ENCODE measurements at regions not wholly inside any gene's neighbourhood (a gene's known extent, or its start where the extent isn't known, plus 50 kb on each side); places are given as distances from the start of the nearest gene placed in this dataset.
A peak's percentile ranks its signal among the peaks of the same experiment; 100 is the strongest.
"Not testable (repeated sequence)": the region's sequence is repeated elsewhere in the genome, so short reads cannot be mapped to it uniquely, and the experiment has no call there.

DNA sequence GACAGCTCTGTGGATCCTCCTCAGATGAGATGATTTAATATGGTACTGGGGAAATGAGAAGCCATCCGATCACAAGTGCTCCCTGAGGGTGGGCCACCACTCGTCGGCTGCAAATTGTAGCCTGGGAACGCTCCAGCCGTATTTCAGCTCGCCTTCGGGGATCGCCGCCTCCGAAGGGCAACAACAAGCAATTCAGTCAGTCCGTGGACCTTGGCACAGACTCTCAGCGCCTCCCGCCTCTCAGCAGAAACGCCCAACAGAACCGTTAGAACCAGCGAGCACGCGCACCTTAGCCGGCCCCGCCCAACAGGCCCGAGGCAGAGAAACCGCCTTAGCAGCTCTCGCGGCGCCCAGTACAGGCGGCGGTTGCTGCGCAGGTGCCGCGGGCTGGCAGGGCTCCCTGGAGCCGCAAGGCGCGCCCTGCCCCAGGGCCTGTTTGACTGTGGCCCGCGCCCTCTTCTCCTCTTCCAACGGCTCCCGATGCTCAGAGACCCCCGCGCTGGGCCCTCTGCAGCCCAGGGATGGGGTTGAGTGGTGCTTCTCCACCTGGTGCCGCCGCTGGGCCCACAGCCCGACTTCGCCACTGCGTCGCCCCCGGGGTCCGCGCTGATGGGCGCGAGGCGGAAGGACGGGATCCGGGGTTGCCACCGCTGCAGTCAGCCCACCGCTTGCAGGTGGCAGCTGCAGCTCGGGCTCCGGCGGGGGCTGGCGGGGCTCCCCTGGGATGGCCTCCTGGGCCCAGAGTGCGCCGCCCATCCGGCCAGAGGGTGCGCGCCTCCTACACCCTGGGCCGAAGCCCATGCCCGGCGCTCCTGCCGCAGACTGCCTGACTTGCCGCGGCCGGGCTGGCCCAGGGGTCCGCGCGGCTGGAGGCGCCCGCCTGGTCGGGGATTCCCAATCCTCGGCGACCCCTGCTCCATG, 77.9 kb upstream of the PABPC3 start:
- intact Hi-C loops (cut with DNase I); H3K9me3 ChIP-seq (replicated peaks in 1 of 3); H3K4me3 ChIP-seq; H3K27me3 ChIP-seq; H3K36me3 ChIP-seq (replicated peaks in 1 of 2); H3K4me1 ChIP-seq (replicated peaks in 1 of 2); H3K27ac ChIP-seq: not testable (repeated sequence)
- DNase-seq, result peak in 4 of 7 donors; percentile 20 to 47 (median 23)
- WGBS, 4 donors, result 1 to 2% (median 2%) methylated on average over 24 to 79 of the region's 79 CpGs; no CpG with 5 or more reads in 1 of the 4 donors

DNA sequence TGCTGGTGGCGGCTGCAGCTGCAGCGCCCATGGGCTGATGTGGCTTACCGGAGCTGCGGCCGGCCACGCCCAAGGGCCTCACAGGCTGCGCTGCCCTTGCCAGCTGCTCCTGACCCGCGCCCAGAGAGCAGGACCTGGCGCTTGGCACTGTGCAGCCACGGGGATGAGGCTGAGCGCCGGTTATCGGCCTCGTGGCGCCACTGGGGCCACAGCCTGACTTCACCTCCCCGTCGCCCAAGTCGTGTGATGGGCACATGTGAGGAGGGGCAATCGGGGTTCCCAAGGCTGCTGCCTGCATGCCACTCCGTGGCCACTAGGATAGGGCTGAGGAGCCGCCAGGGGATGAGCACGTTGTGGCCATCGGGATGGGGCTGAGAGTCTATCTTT, 77.2 kb upstream of the PABPC3 start:
- Histone ChIP-seq H3K4me3 (no peak overlapping the region), H3K27ac (no peak overlapping the region), H3K4me1 (replicated peaks in 1 of 2) (no peaks in the 10 kb centered on the region), H3K36me3 (replicated peaks in 1 of 2) (no peaks in the 10 kb centered on the region), H3K9me3 (replicated peaks in 1 of 3) (no peaks in the 10 kb centered on the region), H3K27me3 (peaks cover 9% of the 10 kb centered on the region)
- intact Hi-C loops (cut with DNase I), result no loop called here
- no peak for DNase-seq
- 3 to 20% (median 4%) methylated on average over 2 to 24 of the region's 24 CpGs; no CpG with 5 or more reads in 1 of the 4 donors for WGBS, 4 donors
- TF ChIP-seq POLR2A (IDR thresholded peaks at IDR 0.05), result no peak
- TF ChIP-seq, protein P1, sequence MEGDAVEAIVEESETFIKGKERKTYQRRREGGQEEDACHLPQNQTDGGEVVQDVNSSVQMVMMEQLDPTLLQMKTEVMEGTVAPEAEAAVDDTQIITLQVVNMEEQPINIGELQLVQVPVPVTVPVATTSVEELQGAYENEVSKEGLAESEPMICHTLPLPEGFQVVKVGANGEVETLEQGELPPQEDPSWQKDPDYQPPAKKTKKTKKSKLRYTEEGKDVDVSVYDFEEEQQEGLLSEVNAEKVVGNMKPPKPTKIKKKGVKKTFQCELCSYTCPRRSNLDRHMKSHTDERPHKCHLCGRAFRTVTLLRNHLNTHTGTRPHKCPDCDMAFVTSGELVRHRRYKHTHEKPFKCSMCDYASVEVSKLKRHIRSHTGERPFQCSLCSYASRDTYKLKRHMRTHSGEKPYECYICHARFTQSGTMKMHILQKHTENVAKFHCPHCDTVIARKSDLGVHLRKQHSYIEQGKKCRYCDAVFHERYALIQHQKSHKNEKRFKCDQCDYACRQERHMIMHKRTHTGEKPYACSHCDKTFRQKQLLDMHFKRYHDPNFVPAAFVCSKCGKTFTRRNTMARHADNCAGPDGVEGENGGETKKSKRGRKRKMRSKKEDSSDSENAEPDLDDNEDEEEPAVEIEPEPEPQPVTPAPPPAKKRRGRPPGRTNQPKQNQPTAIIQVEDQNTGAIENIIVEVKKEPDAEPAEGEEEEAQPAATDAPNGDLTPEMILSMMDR (IDR thresholded peaks at IDR 0.05), result no peak

DNA sequence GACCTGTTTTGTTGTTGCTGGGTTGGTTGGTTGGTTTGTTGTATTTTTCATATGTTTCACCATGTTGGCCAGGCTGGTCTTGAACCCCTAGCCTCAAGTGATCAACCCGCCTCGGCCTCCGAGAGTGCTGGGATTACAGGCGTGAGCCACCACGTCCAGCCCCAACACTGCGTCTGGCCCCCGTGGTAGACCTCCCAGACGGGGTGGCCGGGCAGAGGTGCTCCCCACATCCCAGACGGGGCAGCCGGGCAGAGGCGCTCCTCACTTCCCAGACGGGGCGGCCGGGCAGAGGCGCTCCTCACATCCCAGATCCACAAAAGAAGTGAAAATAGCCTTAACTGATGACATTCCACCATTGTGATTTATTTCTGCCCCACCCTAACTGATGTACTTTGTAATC, 76.2 kb upstream of the PABPC3 start:
- intact Hi-C loops (cut with DNase I); H3K27me3 ChIP-seq; DNase-seq; H3K9me3 ChIP-seq (replicated peaks in 1 of 3); H3K27ac ChIP-seq; H3K4me1 ChIP-seq (replicated peaks in 1 of 2); H3K4me3 ChIP-seq; H3K36me3 ChIP-seq (replicated peaks in 1 of 2): not testable (repeated sequence)
- 91 to 100% (median 93%) methylated on average over 7 to 16 of the region's 16 CpGs for WGBS, 4 donors

DNA sequence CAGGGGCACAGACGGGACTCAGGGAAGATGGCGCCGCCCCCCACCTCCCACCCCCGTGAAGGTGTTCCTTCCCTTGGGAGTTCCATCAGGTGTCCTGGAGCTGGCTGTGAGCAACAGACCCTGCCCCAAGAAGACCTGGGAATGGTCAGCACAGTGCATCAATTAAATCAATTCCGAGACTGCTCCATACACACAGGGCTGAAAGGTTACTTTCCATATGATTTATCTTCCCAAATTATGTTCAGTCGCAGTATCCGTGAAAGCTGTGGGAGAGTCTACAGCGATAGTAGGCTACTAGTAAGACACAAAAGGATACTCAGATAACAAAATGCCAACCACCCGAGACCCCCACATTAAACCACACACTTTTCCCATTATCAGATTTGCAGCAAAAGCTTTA, 71.8 kb upstream of the PABPC3 start:
- no peak for TF ChIP-seq POLR2A (IDR thresholded peaks at IDR 0.05)
- TF ChIP-seq, protein P1 (IDR thresholded peaks at IDR 0.05), result no peak
- intact Hi-C loops (cut with DNase I), result no loop called here

GRCh38 chr13:25032160-25032559, 63.8 kb upstream of the PABPC3 start:
- no peak overlapping the region for H3K27ac ChIP-seq
- no peaks in the 10 kb centered on the region for H3K4me1 ChIP-seq (replicated peaks in 1 of 2)
- H3K9me3 ChIP-seq (replicated peaks in 1 of 3), result no peaks in the 10 kb centered on the region
- 73 to 83% (median 79%) methylated on average over 9 of the region's 9 CpGs for WGBS, 4 donors
- H3K4me3 ChIP-seq, result no peak overlapping the region
- H3K36me3 ChIP-seq (replicated peaks in 1 of 2), result no peaks in the 10 kb centered on the region
- peaks cover 3% of the 10 kb centered on the region for H3K27me3 ChIP-seq
- no peak for TF ChIP-seq POLR2A (IDR thresholded peaks at IDR 0.05)
- TF ChIP-seq, protein P1 (IDR thresholded peaks at IDR 0.05), result no peak
- no peak for DNase-seq
- intact Hi-C loops (cut with DNase I), result no loop called here

More for the DNA sequence above, 71.8 kb upstream of the PABPC3 start:
- no peaks in the 10 kb centered on the region for H3K36me3 ChIP-seq (replicated peaks in 1 of 2)
- no peaks in the 10 kb centered on the region for H3K27me3 ChIP-seq
- no peak overlapping the region for H3K27ac ChIP-seq
- no peak overlapping the region for H3K4me3 ChIP-seq
- no peaks in the 10 kb centered on the region for H3K9me3 ChIP-seq (replicated peaks in 1 of 3)
- no peaks in the 10 kb centered on the region for H3K4me1 ChIP-seq (replicated peaks in 1 of 2)
- DNase-seq, result no peak
- WGBS, 4 donors, result 47 to 68% (median 61%) methylated on average over 9 of the region's 9 CpGs

Data from adrenal gland (tissue), 9 donors.